Caki2 (cell line): ENCODE measurements at regions not wholly inside any gene's neighbourhood (a gene's known extent, or its start where the extent isn't known, plus 50 kb on each side); places are given as distances from the start of the nearest gene placed in this dataset.

ENCODE experiments used
- DNase-seq: peaks from one replicate; pipeline ENCODE4 v3.0.0-alpha.2; 2015; ENCODE audit warnings: low read depth
- in situ Hi-C: cut with HindIII; loops from 2 replicates; pipeline ENCODE4 v1.10.0; 2016; ENCODE audit warnings: low sequenced_read_pairs, low pct_unique_long_range_greater_than_20kb, mixed read lengths

- in situ Hi-C loops = no loop called here
- DNase-seq = no peak
Measured at GRCh38 chr6:33967966-33968724, 164.3 kb upstream of the MLN start.

GRCh38 chr6:33967265-33967767, 163.5 kb upstream of the MLN start:
- DNase-seq = no peak
- in situ Hi-C loops = no loop called here

GRCh38 chr6:33966536-33966935, 162.7 kb upstream of the MLN start:
- no peak for DNase-seq
- in situ Hi-C loops = no loop called here

GRCh38 chr6:33965766-33966165, 162.0 kb upstream of the MLN start:
- DNase-seq = no peak
- in situ Hi-C loops = no loop called here

- in situ Hi-C loops = no loop called here
- DNase-seq = no peak
Measured at GRCh38 chr6:33964387-33964786, 160.6 kb upstream of the MLN start.

- in situ Hi-C loops = no loop called here
- no peak for DNase-seq
Measured at GRCh38 chr6:33963136-33963750, 159.4 kb upstream of the MLN start.

GRCh38 chr6:33962246-33963027, 158.6 kb upstream of the MLN start:
- in situ Hi-C loops = no loop called here
- no peak for DNase-seq

- no peak for DNase-seq
- in situ Hi-C loops = no loop called here
Measured at GRCh38 chr6:33961691-33962090, 157.9 kb upstream of the MLN start.

GRCh38 chr6:33960345-33961313, 156.8 kb upstream of the MLN start:
- no peak for DNase-seq
- in situ Hi-C loops = no loop called here

GRCh38 chr6:33959661-33960344, 156.0 kb upstream of the MLN start:
- DNase-seq = no peak
- in situ Hi-C loops = no loop called here

GRCh38 chr6:33959329-33959651, 155.5 kb upstream of the MLN start:
- DNase-seq = no peak
- in situ Hi-C loops = no loop called here

- no peak for DNase-seq
- in situ Hi-C loops = no loop called here
Measured at GRCh38 chr6:33958526-33959328, 154.9 kb upstream of the MLN start.

- in situ Hi-C loops = no loop called here
- DNase-seq = no peak
Measured at GRCh38 chr6:33957892-33958525, 154.2 kb upstream of the MLN start.

GRCh38 chr6:33957131-33957891, 153.5 kb upstream of the MLN start:
- no peak for DNase-seq
- in situ Hi-C loops = no loop called here

GRCh38 chr6:33956206-33956605, 152.4 kb upstream of the MLN start:
- in situ Hi-C loops = no loop called here
- DNase-seq = no peak

- in situ Hi-C loops = no loop called here
Measured at GRCh38 chr6:33955566-33955965, 151.8 kb upstream of the MLN start.

More at GRCh38 chr6:33955566-33955965, 151.8 kb upstream of the MLN start:
- DNase-seq = no peak
